DND-41 (cell line): ENCODE measurements at regions not wholly inside any gene's neighbourhood (a gene's known extent, or its start where the extent isn't known, plus 50 kb on each side); places are given as distances from the start of the nearest gene placed in this dataset.

ENCODE experiments used
- EZH2 ChIP-seq: IDR thresholded peaks from 3 replicates; pipeline ENCODE4 v1.6.1; 2012; ENCODE audit warnings: borderline replicate concordance, low read depth, mild to moderate bottlenecking, moderate library complexity, low read length, inconsistent platforms; ENCODE audit not compliant: severe bottlenecking
- TF ChIP-seq, protein P1 (sequence below): IDR thresholded peaks from 2 replicates; pipeline ENCODE4 v1.5.1; 2012; ENCODE audit warnings: borderline replicate concordance, low read length, moderate library complexity, mild to moderate bottlenecking; ENCODE audit not compliant: poor library complexity, severe bottlenecking; ENCODE audit errors: extremely low read depth

DNA sequence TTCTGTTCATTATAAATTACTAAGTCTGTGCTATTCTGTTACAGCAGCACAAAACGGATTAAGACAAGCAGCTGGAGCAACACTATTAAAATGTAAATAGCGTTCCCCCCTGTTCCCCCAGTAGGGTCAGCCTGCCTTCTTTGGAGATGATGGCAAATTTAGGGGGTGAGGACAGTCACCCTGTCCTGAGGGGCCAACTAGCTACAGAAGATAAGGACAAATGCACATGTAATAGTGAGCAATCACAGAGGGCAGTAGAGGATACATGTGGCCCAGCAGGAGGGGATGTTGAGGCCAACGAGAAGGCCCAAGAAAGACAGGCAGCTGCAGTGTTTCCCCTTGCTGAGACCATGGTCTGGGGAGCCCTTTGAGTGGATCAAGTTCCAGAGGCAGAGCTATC, 266.7 kb upstream of the CDYL start:
- TF ChIP-seq, protein P1, sequence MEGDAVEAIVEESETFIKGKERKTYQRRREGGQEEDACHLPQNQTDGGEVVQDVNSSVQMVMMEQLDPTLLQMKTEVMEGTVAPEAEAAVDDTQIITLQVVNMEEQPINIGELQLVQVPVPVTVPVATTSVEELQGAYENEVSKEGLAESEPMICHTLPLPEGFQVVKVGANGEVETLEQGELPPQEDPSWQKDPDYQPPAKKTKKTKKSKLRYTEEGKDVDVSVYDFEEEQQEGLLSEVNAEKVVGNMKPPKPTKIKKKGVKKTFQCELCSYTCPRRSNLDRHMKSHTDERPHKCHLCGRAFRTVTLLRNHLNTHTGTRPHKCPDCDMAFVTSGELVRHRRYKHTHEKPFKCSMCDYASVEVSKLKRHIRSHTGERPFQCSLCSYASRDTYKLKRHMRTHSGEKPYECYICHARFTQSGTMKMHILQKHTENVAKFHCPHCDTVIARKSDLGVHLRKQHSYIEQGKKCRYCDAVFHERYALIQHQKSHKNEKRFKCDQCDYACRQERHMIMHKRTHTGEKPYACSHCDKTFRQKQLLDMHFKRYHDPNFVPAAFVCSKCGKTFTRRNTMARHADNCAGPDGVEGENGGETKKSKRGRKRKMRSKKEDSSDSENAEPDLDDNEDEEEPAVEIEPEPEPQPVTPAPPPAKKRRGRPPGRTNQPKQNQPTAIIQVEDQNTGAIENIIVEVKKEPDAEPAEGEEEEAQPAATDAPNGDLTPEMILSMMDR: no peak
- no peak for TF ChIP-seq EZH2
